WTC11 (cell line): ENCODE measurements at regions not wholly inside any gene's neighbourhood (a gene's known extent, or its start where the extent isn't known, plus 50 kb on each side); places are given as distances from the start of the nearest gene placed in this dataset.
"Not testable (repeated sequence)": the region's sequence is repeated elsewhere in the genome, so short reads cannot be mapped to it uniquely, and the experiment has no call there.

ENCODE experiments used
- ATAC-seq: fragments of 200-7000 bp; cut with Tn5 transposase; 2 replicates; pipeline ENCODE4 v1.10.0; 2021; ENCODE audit warnings: mild to moderate bottlenecking, moderate library complexity
- CTCF ChIA-PET: fragments of 300-600 bp; sonication (Branson Sonifier 250); formaldehyde crosslinking; loops from one replicate; lab custom pipeline; 2021; ENCODE audit warnings: antibody characterized with exemption; lab: Charles Lee
- POLR2A ChIA-PET: fragments of 350-600 bp; sonication (Branson Sonifier 250); formaldehyde crosslinking; loops from one replicate; lab custom pipeline; 2021; ENCODE audit warnings: antibody characterized with exemption; lab: Charles Lee
- DNase-seq: peaks from one replicate; pipeline ENCODE4 v3.0.0; 2021; ENCODE audit warnings: low spot score
- H3K27ac Mint-ChIP-seq: 2 replicates; pipeline ENCODE4 v1.8.0; 2021; ENCODE audit warnings: mixed read lengths
- H3K27me3 Mint-ChIP-seq: 2 replicates; pipeline ENCODE4 v1.8.0; 2021; ENCODE audit warnings: low read depth, mild to moderate bottlenecking, moderate library complexity, mixed read lengths
- H3K36me3 Mint-ChIP-seq: 2 replicates; pipeline ENCODE4 v1.8.0; 2021; ENCODE audit warnings: mixed read lengths
- H3K4me1 Mint-ChIP-seq: 2 replicates; pipeline ENCODE4 v1.8.0; 2022; ENCODE audit warnings: mixed read lengths
- H3K4me3 Mint-ChIP-seq: 2 replicates; pipeline ENCODE4 v1.8.0; 2021; ENCODE audit warnings: mild to moderate bottlenecking, moderate library complexity, mixed read lengths
- H3K9me3 Mint-ChIP-seq: 2 replicates; pipeline ENCODE4 v1.8.0; 2021; ENCODE audit warnings: mixed read lengths
- ARID4B ChIP-seq: sonication (generic); formaldehyde crosslinking; IDR thresholded peaks from 2 replicates; pipeline ENCODE4 v1.8.0; 2023; ENCODE audit warnings: missing genetic modification reagents, mild to moderate bottlenecking, borderline replicate concordance
- ATF6 ChIP-seq: sonication (generic); formaldehyde crosslinking; IDR thresholded peaks from 2 replicates; pipeline ENCODE4 v1.8.1; 2023; ENCODE audit warnings: mild to moderate bottlenecking, missing genetic modification reagents
- MXD4 ChIP-seq: fragments of 250-450 bp; sonication (Bioruptor Pico); IDR thresholded peaks from 2 replicates; pipeline ENCODE4 v1.8.0; 2021; ENCODE audit warnings: mild to moderate bottlenecking, moderate library complexity, borderline replicate concordance
- NFATC4 ChIP-seq: fragments of 250-450 bp; sonication (Bioruptor Pico); IDR thresholded peaks from 2 replicates; pipeline ENCODE4 v1.9.0; 2021; ENCODE audit warnings: mild to moderate bottlenecking
- NR2C2 ChIP-seq: sonication (generic); formaldehyde crosslinking; IDR thresholded peaks from 2 replicates; pipeline ENCODE4 v1.8.0; 2022; ENCODE audit warnings: mild to moderate bottlenecking, missing genetic modification reagents
- SMAD3 ChIP-seq: sonication (generic); formaldehyde crosslinking; IDR thresholded peaks from 2 replicates; pipeline ENCODE4 v1.8.0; 2022; ENCODE audit warnings: missing genetic modification reagents, mild to moderate bottlenecking, borderline replicate concordance
- SOX15 ChIP-seq: fragments of 250-450 bp; sonication (Bioruptor Pico); IDR thresholded peaks from 2 replicates; pipeline ENCODE4 v1.9.0; 2021; ENCODE audit warnings: mild to moderate bottlenecking
- STAT6 ChIP-seq: sonication (generic); formaldehyde crosslinking; conservative IDR thresholded peaks from 2 replicates; pipeline ENCODE4 v1.8.1; 2023; ENCODE audit warnings: mild to moderate bottlenecking, low read depth, missing genetic modification reagents, moderate library complexity
- ZBTB43 ChIP-seq: sonication (generic); formaldehyde crosslinking; IDR thresholded peaks from 2 replicates; pipeline ENCODE4 v1.8.1; 2023; ENCODE audit warnings: mild to moderate bottlenecking, missing genetic modification reagents
- ZNF121 ChIP-seq: sonication (generic); formaldehyde crosslinking; IDR thresholded peaks from 2 replicates; pipeline ENCODE4 v1.8.0; 2023; ENCODE audit warnings: missing genetic modification reagents
- ZNF396 ChIP-seq: fragments of 250-450 bp; sonication (Bioruptor Pico); IDR thresholded peaks from 2 replicates; pipeline ENCODE4 v1.8.0; 2021; ENCODE audit warnings: mild to moderate bottlenecking, moderate library complexity, borderline replicate concordance
- ZNF416 ChIP-seq: fragments of 250-450 bp; sonication (Bioruptor Pico); IDR thresholded peaks from 2 replicates; pipeline ENCODE4 v1.9.0; 2021; ENCODE audit warnings: mild to moderate bottlenecking, inconsistent platforms
- ZNF423 ChIP-seq: fragments of 250-450 bp; sonication (Bioruptor Pico); IDR thresholded peaks from 2 replicates; pipeline ENCODE4 v2.1.2; 2022; ENCODE audit warnings: mild to moderate bottlenecking, moderate library complexity
- TF ChIP-seq, protein P1 (sequence below): sonication (generic); formaldehyde crosslinking; IDR thresholded peaks from 2 replicates; pipeline ENCODE4 v1.8.0; 2022; ENCODE audit warnings: missing genetic modification reagents

DNA sequence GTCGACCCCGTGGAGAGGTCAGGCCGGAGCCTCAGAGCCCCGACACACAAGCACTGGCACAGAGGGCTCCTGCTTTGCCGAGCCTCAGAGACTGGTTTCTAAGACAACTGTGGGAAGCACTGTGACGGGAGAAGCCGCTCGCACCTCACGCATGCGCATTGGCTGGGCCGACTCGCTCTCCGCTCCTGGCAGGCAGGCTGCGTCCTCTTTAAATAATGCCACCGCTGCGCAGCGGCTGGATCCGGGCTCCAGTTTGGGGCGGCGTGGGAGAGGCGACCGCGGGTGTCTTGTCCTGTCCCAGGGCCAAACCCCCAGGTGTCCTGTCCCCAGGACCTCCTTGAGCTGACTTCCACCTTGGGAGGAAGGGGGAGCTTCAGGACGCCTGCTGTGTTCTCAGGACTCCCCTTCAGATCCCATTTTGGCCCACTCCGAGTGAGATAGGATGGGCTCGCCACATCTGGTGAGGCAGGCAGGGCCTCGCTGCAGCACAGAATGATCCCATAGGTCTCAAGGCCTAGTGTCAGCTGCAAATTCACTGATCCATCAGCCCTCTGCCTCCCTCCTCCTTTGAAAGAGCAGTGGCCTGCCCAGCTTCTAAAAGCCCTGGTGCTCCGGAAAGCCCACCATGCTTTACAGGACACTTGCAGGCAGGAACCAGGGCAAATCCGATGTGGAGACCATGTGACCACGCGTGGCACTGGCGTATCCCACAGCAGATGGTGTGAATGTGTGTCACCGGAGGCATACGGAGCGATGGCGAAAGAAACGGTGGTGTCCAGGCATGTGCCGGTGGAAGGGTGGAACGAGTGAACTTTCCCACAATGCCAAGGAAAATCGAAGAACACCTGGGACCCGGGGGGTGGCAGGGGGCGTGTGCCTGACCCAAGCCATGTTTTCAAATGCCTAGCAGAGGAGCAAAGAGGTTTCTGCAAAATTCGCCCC lies 169.3 kb upstream of the ZNF337 start (continued):
- no peak for TF ChIP-seq ARID4B (CRISPR knock-in tag)
- TF ChIP-seq ZNF121 (CRISPR knock-in tag) = no peak
- TF ChIP-seq ZNF416 = no peak
- no peak for TF ChIP-seq ZNF423

GRCh38 chr20:25864963-25865714 lies 168.5 kb upstream of the ZNF337 start:
- H3K36me3 Mint-ChIP-seq, ATAC-seq, CTCF ChIA-PET, H3K9me3 Mint-ChIP-seq, POLR2A ChIA-PET, DNase-seq, H3K27ac Mint-ChIP-seq: not testable (repeated sequence)
- H3K4me3 Mint-ChIP-seq = peak overlapping the region; percentile 63
- peaks cover 42% of the 10 kb centered on the region for H3K4me1 Mint-ChIP-seq
- peaks cover 100% of the 10 kb centered on the region for H3K27me3 Mint-ChIP-seq

GRCh38 chr20:25864326-25864962 lies 167.8 kb upstream of the ZNF337 start:
- POLR2A ChIA-PET = no interaction called here
- no peaks in the 10 kb centered on the region for H3K9me3 Mint-ChIP-seq
- H3K36me3 Mint-ChIP-seq = no peaks in the 10 kb centered on the region
- peak overlapping the region; percentile 30 for H3K4me3 Mint-ChIP-seq
- CTCF ChIA-PET = no interaction called here
- no peak overlapping the region for H3K27ac Mint-ChIP-seq
- H3K27me3 Mint-ChIP-seq = peaks cover 100% of the 10 kb centered on the region
- H3K4me1 Mint-ChIP-seq = peaks cover 42% of the 10 kb centered on the region
- DNase-seq (no peak), ATAC-seq (no peak)
- TF ChIP-seq MXD4 (CRISPR knock-in tag) (no peak), ATF6 (no peak), SMAD3 (CRISPR knock-in tag) (no peak), NR2C2 (CRISPR knock-in tag) (no peak), ZBTB43 (no peak), SOX15 (CRISPR knock-in tag) (no peak), NFATC4 (CRISPR knock-in tag) (no peak), ZNF396 (no peak), STAT6 (CRISPR knock-in tag) (no peak)
- TF ChIP-seq, protein P1, sequence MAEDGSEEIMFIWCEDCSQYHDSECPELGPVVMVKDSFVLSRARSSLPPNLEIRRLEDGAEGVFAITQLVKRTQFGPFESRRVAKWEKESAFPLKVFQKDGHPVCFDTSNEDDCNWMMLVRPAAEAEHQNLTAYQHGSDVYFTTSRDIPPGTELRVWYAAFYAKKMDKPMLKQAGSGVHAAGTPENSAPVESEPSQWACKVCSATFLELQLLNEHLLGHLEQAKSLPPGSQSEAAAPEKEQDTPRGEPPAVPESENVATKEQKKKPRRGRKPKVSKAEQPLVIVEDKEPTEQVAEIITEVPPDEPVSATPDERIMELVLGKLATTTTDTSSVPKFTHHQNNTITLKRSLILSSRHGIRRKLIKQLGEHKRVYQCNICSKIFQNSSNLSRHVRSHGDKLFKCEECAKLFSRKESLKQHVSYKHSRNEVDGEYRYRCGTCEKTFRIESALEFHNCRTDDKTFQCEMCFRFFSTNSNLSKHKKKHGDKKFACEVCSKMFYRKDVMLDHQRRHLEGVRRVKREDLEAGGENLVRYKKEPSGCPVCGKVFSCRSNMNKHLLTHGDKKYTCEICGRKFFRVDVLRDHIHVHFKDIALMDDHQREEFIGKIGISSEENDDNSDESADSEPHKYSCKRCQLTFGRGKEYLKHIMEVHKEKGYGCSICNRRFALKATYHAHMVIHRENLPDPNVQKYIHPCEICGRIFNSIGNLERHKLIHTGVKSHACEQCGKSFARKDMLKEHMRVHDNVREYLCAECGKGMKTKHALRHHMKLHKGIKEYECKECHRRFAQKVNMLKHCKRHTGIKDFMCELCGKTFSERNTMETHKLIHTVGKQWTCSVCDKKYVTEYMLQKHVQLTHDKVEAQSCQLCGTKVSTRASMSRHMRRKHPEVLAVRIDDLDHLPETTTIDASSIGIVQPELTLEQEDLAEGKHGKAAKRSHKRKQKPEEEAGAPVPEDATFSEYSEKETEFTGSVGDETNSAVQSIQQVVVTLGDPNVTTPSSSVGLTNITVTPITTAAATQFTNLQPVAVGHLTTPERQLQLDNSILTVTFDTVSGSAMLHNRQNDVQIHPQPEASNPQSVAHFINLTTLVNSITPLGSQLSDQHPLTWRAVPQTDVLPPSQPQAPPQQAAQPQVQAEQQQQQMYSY = no peak
